H1 (cell line): ENCODE measurements at regions not wholly inside any gene's neighbourhood (a gene's known extent, or its start where the extent isn't known, plus 50 kb on each side); places are given as distances from the start of the nearest gene placed in this dataset.

Source experiments
- CTCF ChIA-PET: fragments of 300-600 bp; sonication (Branson Sonifier 250); formaldehyde crosslinking; loops from one replicate; lab custom pipeline; 2021; ENCODE audit not compliant: partially characterized antibody; lab: Charles Lee
- POLR2A ChIA-PET: fragments of 300-600 bp; sonication (Branson Sonifier 250); formaldehyde crosslinking; loops from one replicate; lab custom pipeline; 2021; ENCODE audit warnings: inconsistent platforms; ENCODE audit not compliant: partially characterized antibody; lab: Charles Lee
- DNase-seq, 2 experiments: peaks; one replicate each; pipeline versions ENCODE4 v3.0.0 to v3.0.0-alpha.2; 2010 to 2022; ENCODE audit warnings: low spot score in 2 of 2, low read depth in 1 of 2, mixed read lengths in 1 of 2
- FAIRE-seq: peaks from 2 replicates; lab custom pipeline; 2011; peaks lifted over from hg19 to GRCh38; lab: Jason Lieb, UNC
- H2AFZ ChIP-seq: 2 replicates; pipeline ENCODE4 v1.8.1; 2012; ENCODE audit warnings: low read length, inconsistent platforms
- H2AK5ac ChIP-seq: 2 replicates; pipeline ENCODE4 v1.6.1; 2013; ENCODE audit warnings: low read depth, low read length
- H2BK120ac ChIP-seq: replicated peaks from 2 replicates; pipeline ENCODE3; 2013; ENCODE audit warnings: low read depth, low read length, inconsistent platforms
- H2BK12ac ChIP-seq: 2 replicates; pipeline ENCODE4 v1.6.1; 2013; ENCODE audit warnings: low read depth, low read length
- H2BK15ac ChIP-seq: 2 replicates; pipeline ENCODE4 v1.6.1; 2013; ENCODE audit warnings: low read length
- H2BK20ac ChIP-seq: 2 replicates; pipeline ENCODE4 v1.6.1; 2013; ENCODE audit warnings: low read length
- H2BK5ac ChIP-seq: 2 replicates; pipeline ENCODE4 v1.6.1; 2013; ENCODE audit warnings: low read depth, low read length
- H3K14ac ChIP-seq: 2 replicates; pipeline ENCODE4 v1.6.1; 2013; ENCODE audit warnings: inconsistent platforms; ENCODE audit not compliant: insufficient read length
- H3K18ac ChIP-seq: 2 replicates; pipeline ENCODE4 v1.6.1; 2013; ENCODE audit warnings: low read length; ENCODE audit errors: extremely low read depth
- H3K23ac ChIP-seq: 2 replicates; pipeline ENCODE4 v1.6.1; 2013; ENCODE audit warnings: inconsistent platforms; ENCODE audit not compliant: insufficient read length
- H3K23me2 ChIP-seq: 2 replicates; pipeline ENCODE4 v1.6.1; 2013; ENCODE audit warnings: low read depth, low read length
- H3K27ac ChIP-seq: 2 replicates; pipeline ENCODE4 v1.6.1; 2011; ENCODE audit warnings: low read depth, low read length, inconsistent platforms
- H3K27me3 ChIP-seq, 4 experiments: replicated peaks in 1 of 4; 1 replicate in 1 of 4; 2 replicates in 3 of 4; pipeline versions ENCODE4 v1.6.1 to v1.8.1; 2011 to 2013; ENCODE audit warnings: low read length in 3 of 4, mild to moderate bottlenecking in 3 of 4, inconsistent platforms in 2 of 4, mixed read lengths in 2 of 4, moderate library complexity in 1 of 4; ENCODE audit not compliant: control insufficient read depth in 3 of 4, insufficient read depth in 3 of 4; ENCODE audit errors: extremely low read depth in 1 of 4
- H3K36me3 ChIP-seq, 4 experiments: 2 replicates each; pipeline versions ENCODE4 v1.6.1 to v1.8.1; 2011 to 2013; ENCODE audit warnings: mild to moderate bottlenecking in 4 of 4, low read length in 3 of 4, moderate library complexity in 2 of 4, control low read depth in 1 of 4, inconsistent platforms in 1 of 4; ENCODE audit not compliant: insufficient read depth in 4 of 4, control insufficient read depth in 2 of 4
- H3K4ac ChIP-seq: replicated peaks from 2 replicates; pipeline ENCODE3; 2013; ENCODE audit warnings: low read length, low read depth, mixed read lengths, inconsistent platforms; ENCODE audit not compliant: insufficient read length
- H3K4me1 ChIP-seq, 4 experiments: replicated peaks in 1 of 4; 1 replicate in 1 of 4; 2 replicates in 3 of 4; pipeline versions ENCODE4 v1.6.1 to v1.8.1; 2011 to 2013; ENCODE audit warnings: low read length in 3 of 4, inconsistent platforms in 2 of 4, mixed read lengths in 1 of 4; ENCODE audit not compliant: insufficient read depth in 4 of 4, control insufficient read depth in 3 of 4
- H3K4me2 ChIP-seq, 2 experiments: 2 replicates each; pipeline versions ENCODE4 v1.6.1 to v1.8.1; 2011 to 2013; ENCODE audit warnings: low read depth in 2 of 2, low read length in 2 of 2, control low read depth in 1 of 2, inconsistent platforms in 1 of 2, mild to moderate bottlenecking in 1 of 2; ENCODE audit not compliant: insufficient read depth in 1 of 2
- H3K4me3 ChIP-seq, 4 experiments: fragments of 200-600, 300-600 bp in 1 of 4; sonication (generic), shearing (Covaris generic), sonication (Bioruptor Twin) in 1 of 4; 2 replicates each; pipeline versions ENCODE4 v1.5.1 to v1.8.1; 2011 to 2016; ENCODE audit warnings: low read length in 4 of 4, low read depth in 3 of 4, control low read depth in 2 of 4, inconsistent platforms in 2 of 4, mild to moderate bottlenecking in 2 of 4, mixed read lengths in 1 of 4, moderate library complexity in 1 of 4; ENCODE audit not compliant: insufficient read depth in 2 of 4; ENCODE audit errors: extremely low read depth in 1 of 4
- H3K56ac ChIP-seq: replicated peaks from 2 replicates; pipeline ENCODE3; 2013; ENCODE audit warnings: low read depth, mild to moderate bottlenecking, mixed read lengths, low read length, inconsistent platforms; ENCODE audit not compliant: insufficient read length
- H3K79me1 ChIP-seq: 2 replicates; pipeline ENCODE4 v1.6.1; 2013; ENCODE audit warnings: low read depth, low read length, control low read depth
- H3K79me2 ChIP-seq, 2 experiments: 2 replicates each; pipeline versions ENCODE4 v1.6.1 to v1.8.1; 2012 to 2013; ENCODE audit warnings: low read length in 2 of 2, mild to moderate bottlenecking in 2 of 2, inconsistent platforms in 1 of 2; ENCODE audit not compliant: insufficient read depth in 2 of 2, control insufficient read depth in 1 of 2
- H3K9ac ChIP-seq, 4 experiments: replicated peaks in 1 of 4; 1 replicate in 1 of 4; 2 replicates in 3 of 4; pipeline versions ENCODE4 v1.6.1 to v1.8.1; 2011 to 2013; ENCODE audit warnings: low read depth in 3 of 4, low read length in 3 of 4, control low read depth in 2 of 4, mild to moderate bottlenecking in 2 of 4, moderate library complexity in 2 of 4, inconsistent platforms in 1 of 4; ENCODE audit errors: extremely low read depth in 1 of 4
- H3K9me3 ChIP-seq, 2 experiments: 2 replicates each; pipeline versions ENCODE4 v1.6.1 to v1.8.1; 2012 to 2013; ENCODE audit warnings: mild to moderate bottlenecking in 2 of 2, moderate library complexity in 2 of 2, control low read depth in 1 of 2, inconsistent platforms in 1 of 2, low read depth in 1 of 2, low read length in 1 of 2, mixed read lengths in 1 of 2; ENCODE audit not compliant: insufficient read depth in 2 of 2
- H4K20me1 ChIP-seq, 2 experiments: replicated peaks in 1 of 2; 2 replicates each; pipeline versions ENCODE3 to v1.8.1; 2011 to 2013; ENCODE audit warnings: inconsistent platforms in 2 of 2, low read length in 2 of 2, mild to moderate bottlenecking in 1 of 2; ENCODE audit not compliant: insufficient read depth in 2 of 2, control insufficient read depth in 1 of 2
- H4K5ac ChIP-seq: 2 replicates; pipeline ENCODE4 v1.6.1; 2013; ENCODE audit warnings: low read length, low read depth, mixed read lengths, inconsistent platforms; ENCODE audit not compliant: insufficient read length
- H4K8ac ChIP-seq: 2 replicates; pipeline ENCODE4 v1.8.0; 2013; ENCODE audit warnings: mild to moderate bottlenecking, moderate library complexity, low read length, inconsistent platforms; ENCODE audit not compliant: insufficient read depth; ENCODE audit errors: extremely low read depth
- H4K91ac ChIP-seq: replicated peaks from 2 replicates; pipeline ENCODE3; 2013; ENCODE audit warnings: low read length, mixed read lengths, inconsistent platforms; ENCODE audit not compliant: insufficient read length
- ATF2 ChIP-seq: IDR thresholded peaks from 2 replicates; pipeline ENCODE4 v1.6.1; 2012; ENCODE audit warnings: low read length, inconsistent platforms
- CTBP2 ChIP-seq: IDR thresholded peaks from 2 replicates; pipeline ENCODE4 v1.7.0; 2011; ENCODE audit warnings: borderline replicate concordance, mild to moderate bottlenecking, moderate library complexity, mixed read lengths, low read length; ENCODE audit not compliant: insufficient read depth, insufficient read length
- EGR1 ChIP-seq: IDR thresholded peaks from 2 replicates; pipeline ENCODE4 v1.6.1; 2011; ENCODE audit warnings: low read depth, low read length, borderline replicate concordance
- HDAC2 ChIP-seq, 2 experiments: fragments of 300-600 bp in 1 of 2; sonication (generic) in 1 of 2; IDR thresholded peaks; 2 replicates each; pipeline ENCODE4 v1.6.1; 2011 to 2012; ENCODE audit warnings: low read depth in 2 of 2, low read length in 2 of 2, mild to moderate bottlenecking in 2 of 2, moderate library complexity in 2 of 2, borderline replicate concordance in 1 of 2, inconsistent platforms in 1 of 2
- JUND ChIP-seq: IDR thresholded peaks from 2 replicates; pipeline ENCODE4 v1.6.1; 2011; ENCODE audit warnings: mild to moderate bottlenecking, improper control_type of control experiment, low read length
- KDM4A ChIP-seq: IDR thresholded peaks from one replicate; pipeline ENCODE4 v1.7.1; 2012; ENCODE audit warnings: low read depth, mild to moderate bottlenecking, moderate library complexity, low read length, inconsistent platforms; ENCODE audit not compliant: severe bottlenecking
- SP2 ChIP-seq: IDR thresholded peaks from 2 replicates; pipeline ENCODE4 v1.6.1; 2012; ENCODE audit warnings: mild to moderate bottlenecking, low read length, inconsistent platforms
- SUZ12 ChIP-seq: fragments of 200-600 bp; sonication (generic); IDR thresholded peaks from 2 replicates; pipeline ENCODE4 v1.6.1; 2012; ENCODE audit warnings: mild to moderate bottlenecking, inconsistent platforms, low read length, moderate library complexity, mixed read lengths
- TBP ChIP-seq: IDR thresholded peaks from 2 replicates; pipeline ENCODE4 v1.6.1; 2011; ENCODE audit warnings: low read depth, low read length, improper control_type of control experiment
- USF2 ChIP-seq: IDR thresholded peaks from 2 replicates; pipeline ENCODE4 v1.6.1; 2011; ENCODE audit warnings: low read length, improper control_type of control experiment
- WGBS, 2 experiments: shearing (Covaris generic) in 1 of 2; methylation state at CpG; one replicate each; pipeline versions ENCODE4 v1.1.6 to v1.1.7; 2013 to 2015; ENCODE audit warnings: low lambda C conversion rate in 2 of 2, mixed read lengths in 2 of 2, inconsistent platforms in 1 of 2, low coverage in 1 of 2, missing lambda C conversion rate in 1 of 2; ENCODE audit not compliant: insufficient replicate concordance in 2 of 2, insufficient coverage in 1 of 2, insufficient read length in 1 of 2; ENCODE audit errors: extremely low coverage in 1 of 2, missing lambda C conversion rate in 1 of 2; 5-methylcytosine and 5-hydroxymethylcytosine counted together
- TF ChIP-seq, protein P1 (sequence below): IDR thresholded peaks from 2 replicates; pipeline ENCODE4 v1.6.1; 2012; ENCODE audit warnings: inconsistent platforms

- H2BK120ac ChIP-seq, result no peak overlapping the region
- no peak overlapping the region for H2BK15ac ChIP-seq
- H3K23ac ChIP-seq, result no peak overlapping the region
- no peak overlapping the region for H3K14ac ChIP-seq
- H2AFZ ChIP-seq, result no peak overlapping the region
- H3K9me3 ChIP-seq, result no peaks in the 10 kb centered on the region
- H4K20me1 ChIP-seq, result no peaks in the 10 kb centered on the region
- no peak overlapping the region for H2BK12ac ChIP-seq
- H2BK20ac ChIP-seq, result no peak overlapping the region
- no peak overlapping the region for H3K4ac ChIP-seq
- no peak overlapping the region for H3K4me2 ChIP-seq
- H3K18ac ChIP-seq, result no peak overlapping the region
- no peak overlapping the region for H3K56ac ChIP-seq
- H3K4me1 ChIP-seq, result peaks cover 0 to 3% (median 0%) of the 10 kb centered on the region in 4 experiments; a peak in 1 of 7 replicates
- H3K79me1 ChIP-seq, result no peaks in the 10 kb centered on the region
- no peak overlapping the region for H4K91ac ChIP-seq
- 92% methylated on average over 1 of the region's 1 CpG; no CpG with 5 or more reads in 1 of the 2 experiments for WGBS, 2 experiments
- no peak overlapping the region for H3K4me3 ChIP-seq
- ChIA-PET CTCF (interaction anchor here (0.8 to 3.3 kb wide), 7 partner anchors 9 to 373 kb away, joined by 3 to 14 read pairs (median 5); no protein-coding TSS in a partner anchor), POLR2A (no interaction called here)
- H3K27me3 ChIP-seq, result no peaks in the 10 kb centered on the region
- no peaks in the 10 kb centered on the region for H3K23me2 ChIP-seq
- H4K5ac ChIP-seq, result no peak overlapping the region
- no peak for FAIRE-seq
- H4K8ac ChIP-seq, result no peak overlapping the region
- H2AK5ac ChIP-seq, result no peak overlapping the region
- no peak overlapping the region for H2BK5ac ChIP-seq
- no peak overlapping the region for H3K9ac ChIP-seq
- DNase-seq, result no peak
- H3K27ac ChIP-seq, result no peak overlapping the region
- H3K79me2 ChIP-seq, result no peaks in the 10 kb centered on the region
- no peaks in the 10 kb centered on the region for H3K36me3 ChIP-seq
- TF ChIP-seq USF2 (no peak), JUND (no peak), HDAC2 (IDR thresholded peaks at IDR 0.05; ENCODE audit: borderline replicate concordance in 1 of 2, low read depth in 2 of 2, low read length in 2 of 2) (no peak), EGR1 (no peak), TBP (no peak), CTBP2 (no peak), SUZ12 (no peak), KDM4A (no peak), ATF2 (no peak), SP2 (no peak)
- TF ChIP-seq, protein P1, sequence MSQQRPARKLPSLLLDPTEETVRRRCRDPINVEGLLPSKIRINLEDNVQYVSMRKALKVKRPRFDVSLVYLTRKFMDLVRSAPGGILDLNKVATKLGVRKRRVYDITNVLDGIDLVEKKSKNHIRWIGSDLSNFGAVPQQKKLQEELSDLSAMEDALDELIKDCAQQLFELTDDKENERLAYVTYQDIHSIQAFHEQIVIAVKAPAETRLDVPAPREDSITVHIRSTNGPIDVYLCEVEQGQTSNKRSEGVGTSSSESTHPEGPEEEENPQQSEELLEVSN, result no peak
Observed at GRCh38 chr12:58818546-58818945, 101.8 kb downstream of the LRIG3 start.
